ENCODE measurements at regions not wholly inside any gene's neighbourhood (a gene's known extent, or its start where the extent isn't known, plus 50 kb on each side); places are given as distances from the start of the nearest gene placed in this dataset.

- TF ChIP-seq CTCF (IDR thresholded peaks at IDR 0.05), result no peak
Observed at GRCh38 chr5:163941079-163941478, 435.7 kb downstream of the MAT2B start.

GRCh38 chr5:163943546-163943945, 438.1 kb downstream of the MAT2B start:
- TF ChIP-seq CTCF (IDR thresholded peaks at IDR 0.05), result no peak

- TF ChIP-seq CTCF (IDR thresholded peaks at IDR 0.05), result no peak
Observed at GRCh38 chr5:163944738-163945137, 439.3 kb downstream of the MAT2B start.

GRCh38 chr5:163947848-163948666, 442.6 kb downstream of the MAT2B start:
- no peak for TF ChIP-seq CTCF (IDR thresholded peaks at IDR 0.05)

- TF ChIP-seq CTCF (IDR thresholded peaks at IDR 0.05), result no peak
Observed at GRCh38 chr5:163950248-163950647, 444.8 kb downstream of the MAT2B start.

GRCh38 chr5:163951069-163951468, 445.6 kb downstream of the MAT2B start:
- no peak for TF ChIP-seq CTCF (IDR thresholded peaks at IDR 0.05)

GRCh38 chr5:163953901-163954300, 448.5 kb downstream of the MAT2B start:
- TF ChIP-seq CTCF (IDR thresholded peaks at IDR 0.05), result no peak

GRCh38 chr5:163963881-163964280, 458.5 kb downstream of the MAT2B start:
- no peak for TF ChIP-seq CTCF (IDR thresholded peaks at IDR 0.05)

Data from LNCAP (cell line).